SW 1271 (cell line): ENCODE measurements at regions not wholly inside any gene's neighbourhood (a gene's known extent, or its start where the extent isn't known, plus 50 kb on each side); places are given as distances from the start of the nearest gene placed in this dataset.
"Not testable (repeated sequence)": the region's sequence is repeated elsewhere in the genome, so short reads cannot be mapped to it uniquely, and the experiment has no call there.

Experiments used
- DNase-seq, 2 experiments: peaks; one replicate each; lab custom pipeline; 2025; lab: John Stamatoyannopoulos, UW

- DNase-seq = no peak
These were observed 1014.3 kb upstream of the NOVA1 start for GRCh38 chr14:27612121-27612520.

DNA sequence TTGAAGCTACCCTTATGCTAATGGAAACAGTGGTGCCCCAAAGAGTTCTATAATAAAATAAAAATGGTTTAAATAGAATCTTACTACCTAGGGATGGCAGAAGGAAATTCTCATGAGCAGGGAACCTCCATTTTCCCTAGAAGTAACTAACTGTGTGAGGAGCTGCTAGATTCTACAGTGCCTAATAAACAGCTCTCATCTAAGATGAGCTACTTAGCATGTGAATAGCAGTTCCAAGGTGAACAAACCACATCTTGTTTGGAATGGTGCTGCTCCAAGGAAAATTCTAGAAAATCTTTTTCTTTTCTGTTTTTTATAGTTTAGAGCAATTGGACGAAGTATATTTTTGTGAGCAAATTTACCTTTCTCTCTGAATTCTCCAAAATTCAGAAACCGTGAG, 1015.3 kb upstream of the NOVA1 start:
- no peak for DNase-seq

DNA sequence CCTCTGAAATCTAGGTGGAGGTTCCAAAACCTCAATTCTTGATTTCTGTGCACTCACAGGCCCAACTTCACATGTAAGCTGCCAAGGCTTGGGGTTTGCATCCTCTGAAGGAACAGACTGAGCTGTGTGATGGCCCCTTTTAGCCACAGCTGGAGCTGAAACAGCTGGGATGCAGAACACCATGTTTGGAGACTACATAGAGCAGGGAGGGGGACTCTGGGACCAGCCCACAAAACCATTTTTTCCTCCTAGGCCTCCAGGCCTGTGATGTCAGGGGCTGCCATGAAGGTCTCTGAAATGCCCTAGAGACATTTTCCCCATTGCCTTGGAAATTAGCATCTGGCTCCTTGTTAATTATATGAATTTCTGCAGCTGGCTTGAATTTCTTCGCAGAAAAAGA, 1025.9 kb upstream of the NOVA1 start:
- no peak for DNase-seq

GRCh38 chr14:27634056-27634970, 1036.5 kb upstream of the NOVA1 start:
- no peak for DNase-seq

DNA sequence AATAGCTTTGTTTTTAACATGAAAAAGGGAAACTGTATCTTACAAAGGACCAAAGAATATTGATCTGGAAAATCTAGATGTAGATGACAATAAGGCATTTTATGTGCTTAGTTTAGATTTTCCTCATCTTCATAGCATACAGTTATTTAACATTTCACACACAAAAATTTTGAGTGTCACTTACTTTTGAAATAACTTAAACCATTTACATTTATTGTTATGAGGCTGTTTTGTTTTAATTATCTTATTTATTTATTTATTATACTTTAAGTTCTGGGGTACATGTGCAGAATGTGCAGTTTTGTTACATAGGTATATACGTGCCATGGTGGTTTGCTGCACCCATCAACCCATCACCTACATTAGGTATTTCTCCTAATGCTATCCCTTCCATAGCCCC, 1042.9 kb upstream of the NOVA1 start:
- not testable (repeated sequence) for DNase-seq

DNA sequence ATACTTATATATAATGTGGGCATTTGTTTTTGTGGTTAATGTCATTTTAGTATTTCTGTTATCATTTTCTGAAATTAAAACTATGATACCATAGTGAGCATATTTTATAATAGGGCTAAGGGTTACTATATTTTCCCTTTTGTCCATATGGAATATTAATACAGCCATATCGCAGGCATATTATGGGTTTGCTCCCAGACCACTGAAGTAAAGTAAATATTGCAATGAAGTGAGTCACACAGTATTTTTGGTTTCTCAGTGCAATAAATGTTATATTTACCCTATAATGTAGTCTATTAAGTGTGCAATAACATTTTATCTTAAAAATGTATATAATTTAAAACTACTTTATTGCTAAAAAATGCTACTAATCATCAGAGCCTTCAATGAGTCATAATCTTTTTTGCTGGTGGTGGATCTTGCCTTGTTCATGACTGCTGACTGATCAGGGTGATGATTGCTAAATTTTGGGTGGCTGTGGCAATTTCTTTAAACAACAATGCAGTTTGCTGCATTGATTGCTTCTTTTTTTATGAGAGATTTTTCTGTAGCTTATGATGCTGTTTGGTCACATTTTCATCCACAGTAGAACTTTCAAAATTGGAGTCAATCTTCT, 1044.5 kb upstream of the NOVA1 start:
- DNase-seq = no peak

DNA sequence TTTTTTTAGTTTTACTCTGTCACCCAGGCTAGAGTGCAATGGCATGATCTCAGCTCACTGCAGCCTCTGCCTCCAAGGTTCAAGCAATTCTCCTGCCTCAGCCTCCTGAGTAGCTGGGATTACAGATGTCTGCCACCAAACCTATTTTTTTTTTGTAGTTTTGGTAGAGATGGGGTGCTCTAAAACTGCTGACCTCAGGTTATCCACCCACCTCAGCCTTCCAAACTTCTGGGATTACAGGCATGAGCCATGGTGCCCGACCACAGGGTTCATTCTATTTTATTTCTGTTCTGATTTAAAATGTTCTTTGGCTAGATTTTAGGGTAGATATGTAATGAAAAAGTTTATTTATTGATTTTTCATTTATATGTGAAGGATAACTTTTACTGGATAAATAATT, 1062.8 kb upstream of the NOVA1 start:
- no peak for DNase-seq

DNA sequence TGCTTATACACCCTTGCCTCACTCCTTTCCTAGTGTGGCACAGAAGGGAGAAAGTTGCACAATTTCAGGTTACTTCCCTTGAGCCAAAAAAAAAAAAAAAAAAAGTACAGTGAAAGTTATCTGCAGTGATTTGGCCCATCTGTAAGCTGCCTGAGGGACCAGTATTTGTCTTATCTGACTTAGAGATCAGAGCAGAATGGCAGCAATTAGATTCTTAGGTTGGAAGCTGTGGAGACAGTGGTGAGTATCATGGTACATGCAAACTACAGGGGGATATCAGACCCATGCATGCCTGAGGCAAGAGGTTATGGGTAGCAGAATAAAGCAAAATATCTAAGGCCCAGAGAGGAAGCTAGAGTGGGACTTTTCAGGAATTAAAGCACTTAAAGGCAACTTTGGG, 1070.7 kb upstream of the NOVA1 start:
- DNase-seq = no peak

- DNase-seq = no peak
These were observed 1074.2 kb upstream of the NOVA1 start for GRCh38 chr14:27672047-27672446.

DNA sequence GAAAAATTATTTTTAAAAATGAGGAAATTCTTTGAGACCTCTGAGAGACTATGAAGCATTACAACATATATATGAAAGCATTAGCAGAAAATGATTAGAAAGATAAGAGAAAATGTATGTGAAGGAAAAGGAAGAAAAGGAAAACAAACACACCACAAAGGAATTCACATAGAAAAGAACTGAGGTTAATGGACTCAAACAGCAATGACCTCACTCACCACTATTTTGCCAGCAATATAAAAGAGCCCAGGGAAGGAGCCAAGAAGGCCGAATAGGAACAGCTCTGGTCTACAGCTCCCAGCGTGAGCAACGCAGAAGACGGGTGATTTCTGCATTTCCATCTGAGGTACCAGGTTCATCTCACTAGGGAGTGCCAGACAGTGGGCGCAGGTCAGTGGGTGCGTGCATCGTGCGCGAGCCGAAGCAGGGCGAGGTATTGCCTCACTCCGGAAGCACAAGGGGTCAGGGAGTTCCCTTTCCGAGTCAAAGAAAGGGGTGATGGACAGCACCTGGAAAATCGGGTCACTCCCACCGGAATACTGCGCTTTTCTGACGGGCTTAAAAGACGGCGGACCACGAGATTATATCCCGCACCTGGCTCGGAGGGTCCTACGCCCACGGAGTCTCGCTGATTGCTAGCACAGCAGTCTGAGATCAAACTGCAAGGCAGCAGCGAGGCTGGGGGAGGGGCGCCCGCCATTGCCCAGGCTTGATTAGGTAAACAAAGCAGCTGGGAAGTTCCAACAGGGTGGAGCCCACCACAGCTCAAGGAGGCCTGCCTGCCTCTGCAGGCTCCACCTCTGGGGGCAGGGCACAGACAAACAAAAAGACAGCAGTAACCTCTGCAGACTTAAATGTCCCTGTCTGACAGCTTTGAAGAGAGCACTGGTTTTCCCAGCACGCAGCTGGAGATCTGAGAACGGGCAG, 1075.2 kb upstream of the NOVA1 start:
- not testable (repeated sequence) for DNase-seq

- no peak for DNase-seq
These were observed 1080.5 kb upstream of the FOXG1 start for GRCh38 chr14:27686137-27686536.

GRCh38 chr14:27688841-27689444, 1077.6 kb upstream of the FOXG1 start:
- no peak for DNase-seq

GRCh38 chr14:27712364-27712763, 1054.2 kb upstream of the FOXG1 start:
- DNase-seq = no peak

DNA sequence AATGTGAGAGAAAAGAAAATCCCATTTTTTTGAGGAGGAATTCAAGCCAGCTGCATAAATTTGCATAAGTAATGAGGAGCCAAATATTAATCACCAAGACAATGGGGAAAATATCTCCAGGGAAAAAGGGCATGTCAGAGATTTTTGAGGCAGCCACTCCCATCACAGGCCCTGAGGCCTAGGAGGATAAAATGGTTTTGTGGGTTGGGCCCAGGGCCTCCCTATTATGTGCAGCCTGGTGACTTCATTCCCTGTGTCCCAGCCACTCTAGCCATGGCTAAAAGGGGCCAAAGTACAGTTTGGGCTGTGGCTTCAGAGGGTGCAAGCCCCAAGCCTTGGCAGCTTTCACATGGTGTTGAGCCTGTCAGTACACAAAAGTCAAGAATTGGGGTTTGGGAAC, 1051.0 kb upstream of the FOXG1 start:
- no peak for DNase-seq

- no peak for DNase-seq
These were observed 1044.8 kb upstream of the FOXG1 start for GRCh38 chr14:27721760-27722159.

DNA sequence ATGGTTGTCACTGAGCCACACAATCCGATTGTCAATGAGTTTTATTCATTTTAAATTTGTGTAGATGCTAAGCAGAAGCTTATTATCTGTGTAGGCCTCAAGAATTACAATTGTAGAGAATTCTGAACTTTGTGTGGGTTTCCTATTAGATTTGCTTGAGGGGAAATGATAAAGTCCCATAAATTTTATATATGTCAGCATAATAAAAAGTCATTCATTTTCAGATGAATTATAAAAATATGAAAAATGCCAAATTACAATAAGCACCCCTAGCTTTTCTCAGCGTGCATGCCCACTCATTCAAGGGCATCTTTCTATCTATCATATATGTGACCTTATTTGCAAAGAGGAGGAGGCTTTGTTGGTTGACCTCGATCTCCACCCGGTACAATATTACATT, 1041.1 kb upstream of the FOXG1 start:
- no peak for DNase-seq

- no peak for DNase-seq
These were observed 1039.3 kb upstream of the FOXG1 start for GRCh38 chr14:27727251-27727770.

GRCh38 chr14:27730204-27730603, 1036.4 kb upstream of the FOXG1 start:
- DNase-seq = no peak

- DNase-seq = no peak
These were observed 1026.9 kb upstream of the FOXG1 start for GRCh38 chr14:27739657-27740156.

DNA sequence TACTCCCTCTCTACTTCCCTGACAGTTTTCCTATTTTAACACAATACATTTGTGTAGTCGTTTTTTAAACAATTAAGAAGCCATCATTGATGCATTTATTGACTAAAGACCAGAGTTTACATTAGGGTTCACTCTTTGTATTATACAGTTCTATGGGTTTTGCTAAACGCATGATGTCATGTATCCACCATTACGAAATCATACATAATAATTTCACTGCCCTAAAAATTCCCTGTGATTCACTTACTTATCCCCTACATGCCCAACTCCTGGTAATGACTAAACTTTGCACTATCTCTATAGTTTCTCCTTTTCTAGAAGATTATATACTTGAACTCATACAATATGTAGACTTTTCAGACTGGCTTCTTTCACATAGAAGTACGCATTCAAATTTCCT, 1016.5 kb upstream of the FOXG1 start:
- no peak for DNase-seq

GRCh38 chr14:27757642-27758041, 1008.9 kb upstream of the FOXG1 start:
- DNase-seq = not testable (repeated sequence)

GRCh38 chr14:27760367-27760766, 1006.2 kb upstream of the FOXG1 start:
- DNase-seq = not testable (repeated sequence)
